H1 (cell line): ENCODE measurements at regions not wholly inside any gene's neighbourhood (a gene's known extent, or its start where the extent isn't known, plus 50 kb on each side); places are given as distances from the start of the nearest gene placed in this dataset.

Experiments used
- ATF3 ChIP-seq: IDR thresholded peaks from 2 replicates; pipeline ENCODE4 v1.6.1; 2011; ENCODE audit warnings: low read depth, mild to moderate bottlenecking, low read length; ENCODE audit not compliant: insufficient read depth
- MAFK ChIP-seq: IDR thresholded peaks from 2 replicates; pipeline ENCODE4 v1.6.1; 2012; ENCODE audit warnings: low read depth, mild to moderate bottlenecking, improper control_type of control experiment, low read length
- MAX ChIP-seq: IDR thresholded peaks from 2 replicates; pipeline ENCODE4 v1.6.1; 2012; ENCODE audit warnings: inconsistent platforms
- POLR2A ChIP-seq, 2 experiments: IDR thresholded peaks; 1 replicate in 1 of 2; 2 replicates in 1 of 2; pipeline ENCODE4 v1.6.1; 2011; ENCODE audit warnings: low read depth in 2 of 2, low read length in 2 of 2, mild to moderate bottlenecking in 2 of 2; ENCODE audit errors: control extremely low read depth in 1 of 2
- TAF7 ChIP-seq: optimal IDR thresholded peaks from 2 replicates; pipeline ENCODE3; 2011; ENCODE audit warnings: low read depth, mild to moderate bottlenecking, inconsistent platforms, low read length, moderate library complexity, borderline replicate concordance
- TF ChIP-seq, protein P1 (sequence below), 3 experiments: IDR thresholded peaks; 1 replicate in 2 of 3; 2 replicates in 1 of 3; pipeline versions ENCODE4 v1.5.1 to v1.6.1; 2011; ENCODE audit warnings: low read length in 3 of 3, mild to moderate bottlenecking in 3 of 3, inconsistent platforms in 2 of 3, low read depth in 1 of 3, moderate library complexity in 1 of 3; ENCODE audit not compliant: insufficient read depth in 1 of 3; ENCODE audit errors: control extremely low read depth in 1 of 3

GRCh38 chr20:51116765-51117686 is 94.1 kb upstream of the KCNG1 start:
- TF ChIP-seq MAFK: no peak
- no peak for TF ChIP-seq POLR2A (IDR thresholded peaks at IDR 0.05; ENCODE audit: control extremely low read depth in 1 of 2, low read depth in 2 of 2, low read length in 2 of 2)
- TF ChIP-seq TAF7: no peak
- no peak for TF ChIP-seq ATF3
- no peak for TF ChIP-seq MAX
- TF ChIP-seq, protein P1, sequence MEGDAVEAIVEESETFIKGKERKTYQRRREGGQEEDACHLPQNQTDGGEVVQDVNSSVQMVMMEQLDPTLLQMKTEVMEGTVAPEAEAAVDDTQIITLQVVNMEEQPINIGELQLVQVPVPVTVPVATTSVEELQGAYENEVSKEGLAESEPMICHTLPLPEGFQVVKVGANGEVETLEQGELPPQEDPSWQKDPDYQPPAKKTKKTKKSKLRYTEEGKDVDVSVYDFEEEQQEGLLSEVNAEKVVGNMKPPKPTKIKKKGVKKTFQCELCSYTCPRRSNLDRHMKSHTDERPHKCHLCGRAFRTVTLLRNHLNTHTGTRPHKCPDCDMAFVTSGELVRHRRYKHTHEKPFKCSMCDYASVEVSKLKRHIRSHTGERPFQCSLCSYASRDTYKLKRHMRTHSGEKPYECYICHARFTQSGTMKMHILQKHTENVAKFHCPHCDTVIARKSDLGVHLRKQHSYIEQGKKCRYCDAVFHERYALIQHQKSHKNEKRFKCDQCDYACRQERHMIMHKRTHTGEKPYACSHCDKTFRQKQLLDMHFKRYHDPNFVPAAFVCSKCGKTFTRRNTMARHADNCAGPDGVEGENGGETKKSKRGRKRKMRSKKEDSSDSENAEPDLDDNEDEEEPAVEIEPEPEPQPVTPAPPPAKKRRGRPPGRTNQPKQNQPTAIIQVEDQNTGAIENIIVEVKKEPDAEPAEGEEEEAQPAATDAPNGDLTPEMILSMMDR (IDR thresholded peaks at IDR 0.05; ENCODE audit: control extremely low read depth in 1 of 3, insufficient read depth in 1 of 3, low read depth in 1 of 3, low read length in 3 of 3): no peak
